NCI-H2029 (cell line): ENCODE measurements at regions not wholly inside any gene's neighbourhood (a gene's known extent, or its start where the extent isn't known, plus 50 kb on each side); places are given as distances from the start of the nearest gene placed in this dataset.
A peak's percentile ranks its signal among the peaks of the same experiment; 100 is the strongest.
"Not testable (repeated sequence)": the region's sequence is repeated elsewhere in the genome, so short reads cannot be mapped to it uniquely, and the experiment has no call there.

ENCODE experiments used
- DNase-seq: peaks from one replicate; lab custom pipeline; 2025; lab: John Stamatoyannopoulos, UW

GRCh38 chr1:14261395-14261794, 337.1 kb upstream of the KAZN start:
- DNase-seq: no peak

- DNase-seq: no peak
Measured at GRCh38 chr1:14262637-14263036, 335.8 kb upstream of the KAZN start.

GRCh38 chr1:14263225-14263624, 335.3 kb upstream of the KAZN start:
- no peak for DNase-seq

- DNase-seq: no peak
Measured at GRCh38 chr1:14263671-14264070, 334.8 kb upstream of the KAZN start.

- DNase-seq: no peak
Measured at GRCh38 chr1:14265495-14265894, 333.0 kb upstream of the KAZN start.

- no peak for DNase-seq
Measured at GRCh38 chr1:14267991-14268390, 330.5 kb upstream of the KAZN start.

GRCh38 chr1:14270821-14271220, 327.7 kb upstream of the KAZN start:
- no peak for DNase-seq

GRCh38 chr1:14273811-14274210, 324.7 kb upstream of the KAZN start:
- no peak for DNase-seq

- not testable (repeated sequence) for DNase-seq
Measured at GRCh38 chr1:14279891-14280290, 318.6 kb upstream of the KAZN start.

- DNase-seq: no peak
Measured at GRCh38 chr1:14280909-14281308, 317.6 kb upstream of the KAZN start.

- DNase-seq: no peak
Measured at GRCh38 chr1:14281412-14281811, 317.1 kb upstream of the KAZN start.

- no peak for DNase-seq
Measured at GRCh38 chr1:14282707-14283106, 315.8 kb upstream of the KAZN start.

- no peak for DNase-seq
Measured at GRCh38 chr1:14285238-14285637, 313.2 kb upstream of the KAZN start.

- peak; percentile 45 for DNase-seq
Measured at GRCh38 chr1:14291182-14291581, 307.3 kb upstream of the KAZN start.

- no peak for DNase-seq
Measured at GRCh38 chr1:14292520-14292919, 306.0 kb upstream of the KAZN start.

GRCh38 chr1:14294006-14294405, 304.5 kb upstream of the KAZN start:
- no peak for DNase-seq

GRCh38 chr1:14294860-14295536, 303.5 kb upstream of the KAZN start:
- DNase-seq: no peak

- no peak for DNase-seq
Measured at GRCh38 chr1:14296795-14297194, 301.7 kb upstream of the KAZN start.

GRCh38 chr1:14297356-14297755, 301.1 kb upstream of the KAZN start:
- no peak for DNase-seq

- no peak for DNase-seq
Measured at GRCh38 chr1:14298806-14299205, 299.7 kb upstream of the KAZN start.

GRCh38 chr1:14300991-14301703, 297.3 kb upstream of the KAZN start:
- no peak for DNase-seq

GRCh38 chr1:14301704-14302024, 296.8 kb upstream of the KAZN start:
- no peak for DNase-seq

- no peak for DNase-seq
Measured at GRCh38 chr1:14302025-14302424, 296.5 kb upstream of the KAZN start.

GRCh38 chr1:14303011-14303410, 295.5 kb upstream of the KAZN start:
- no peak for DNase-seq
